Suppressor macrophage treated with lipopolysaccharide for 4 hours (primary cell): ENCODE measurements at regions not wholly inside any gene's neighbourhood (a gene's known extent, or its start where the extent isn't known, plus 50 kb on each side); places are given as distances from the start of the nearest gene placed in this dataset.

Experiments
- DNase-seq: peaks from one replicate; pipeline ENCODE4 v3.0.0-alpha.2; 2020

DNA sequence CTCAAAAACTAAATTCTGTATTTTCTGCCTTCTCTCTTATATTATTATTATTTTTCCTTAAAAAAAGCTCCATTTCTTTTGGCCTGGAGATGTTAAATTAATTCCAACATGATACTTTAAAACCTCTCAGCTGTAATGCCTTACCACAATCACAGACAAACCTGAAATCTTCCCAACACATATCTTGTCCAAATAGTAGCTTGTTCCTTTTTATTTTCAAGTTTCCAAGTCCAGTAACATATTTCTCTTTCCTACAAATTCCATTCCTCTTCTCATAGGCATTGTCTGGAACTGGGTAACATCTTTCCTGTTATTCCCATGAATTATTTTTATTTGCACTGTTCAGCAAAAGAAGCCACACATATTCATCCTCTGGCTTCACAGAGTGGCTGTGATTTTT, 137.0 kb downstream of the SLITRK6 start:
- DNase-seq = no peak

DNA sequence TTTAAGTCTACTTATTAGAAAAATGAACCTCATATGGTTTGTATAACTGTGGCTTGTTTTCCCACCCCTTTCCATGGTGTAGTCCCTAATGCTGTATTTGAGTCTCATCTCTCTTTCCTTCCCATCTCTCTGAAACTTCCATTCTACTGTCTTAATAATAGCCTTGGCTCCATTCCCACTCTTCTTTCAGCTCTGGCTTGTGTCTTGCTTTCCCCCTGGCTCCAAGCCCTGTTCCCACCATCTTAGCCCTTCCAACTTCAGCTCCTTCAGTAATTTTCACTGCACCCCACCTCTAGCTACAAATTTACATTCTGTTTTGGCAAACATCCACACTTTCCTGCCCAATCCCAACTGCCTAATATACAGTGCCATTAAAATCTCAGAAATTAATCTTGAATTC, 137.5 kb downstream of the SLITRK6 start:
- no peak for DNase-seq

- no peak for DNase-seq
Observed at GRCh38 chr13:85659493-85659892, 139.7 kb downstream of the SLITRK6 start.

- DNase-seq = no peak
Observed at GRCh38 chr13:85657942-85658341, 141.3 kb downstream of the SLITRK6 start.

DNA sequence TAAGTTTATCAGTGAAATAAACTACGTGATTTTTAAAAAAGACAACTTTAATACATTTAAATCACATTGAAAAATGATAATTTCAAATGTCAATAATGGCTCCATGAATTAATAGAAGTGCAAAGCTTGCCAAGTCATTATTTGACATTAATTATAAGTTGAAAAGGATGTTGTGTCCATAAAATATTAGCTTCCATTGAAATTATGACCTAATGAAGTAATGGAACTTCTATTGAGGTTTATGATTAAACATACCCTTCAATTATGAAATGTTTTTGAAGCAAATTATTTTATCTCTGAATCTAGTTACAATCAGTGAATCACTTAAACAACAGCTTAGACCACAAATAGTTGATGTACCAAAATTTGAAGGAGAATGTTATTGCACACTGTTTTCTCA, 144.2 kb downstream of the SLITRK6 start:
- DNase-seq = no peak

DNA sequence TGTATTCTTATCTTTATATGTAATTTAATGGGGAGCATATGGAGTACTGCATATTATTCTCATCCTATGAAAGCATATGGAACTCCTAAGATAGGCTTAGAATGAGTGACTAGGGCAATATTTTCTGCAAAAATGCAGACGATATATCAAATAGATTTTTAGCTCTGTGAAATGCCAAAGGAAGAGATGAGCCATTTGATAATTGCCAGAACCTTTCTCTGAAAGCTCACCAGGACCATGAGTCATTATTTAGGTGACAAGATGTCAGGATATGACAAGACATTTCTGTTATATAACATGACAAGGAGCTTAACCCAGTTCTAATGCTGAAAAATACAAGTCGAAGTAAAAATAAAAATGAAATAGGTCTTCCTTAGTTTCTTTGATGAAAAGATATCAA, 145.0 kb downstream of the SLITRK6 start:
- no peak for DNase-seq

DNA sequence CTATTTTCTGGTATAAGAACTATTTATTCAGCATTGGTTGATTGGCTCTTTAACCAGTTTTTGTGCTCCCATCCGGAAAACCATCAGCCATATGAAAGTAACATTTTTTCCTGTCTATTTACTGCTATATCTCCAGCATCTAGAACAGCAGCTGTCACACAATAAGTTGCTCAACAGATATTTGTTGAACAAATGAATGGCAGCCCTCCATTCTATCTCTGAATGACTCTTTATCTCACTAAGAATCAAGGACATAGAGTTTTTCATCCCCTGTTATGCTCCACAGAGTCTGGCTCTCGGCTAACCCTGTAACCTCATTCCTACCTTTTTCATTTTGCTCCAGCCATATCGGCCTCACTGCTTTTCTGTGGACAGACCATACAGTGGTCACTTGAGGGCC, 145.5 kb downstream of the SLITRK6 start:
- DNase-seq = no peak

GRCh38 chr13:85652491-85652890, 146.7 kb downstream of the SLITRK6 start:
- no peak for DNase-seq

- no peak for DNase-seq
Observed at GRCh38 chr13:85651440-85651839, 147.8 kb downstream of the SLITRK6 start.

DNA sequence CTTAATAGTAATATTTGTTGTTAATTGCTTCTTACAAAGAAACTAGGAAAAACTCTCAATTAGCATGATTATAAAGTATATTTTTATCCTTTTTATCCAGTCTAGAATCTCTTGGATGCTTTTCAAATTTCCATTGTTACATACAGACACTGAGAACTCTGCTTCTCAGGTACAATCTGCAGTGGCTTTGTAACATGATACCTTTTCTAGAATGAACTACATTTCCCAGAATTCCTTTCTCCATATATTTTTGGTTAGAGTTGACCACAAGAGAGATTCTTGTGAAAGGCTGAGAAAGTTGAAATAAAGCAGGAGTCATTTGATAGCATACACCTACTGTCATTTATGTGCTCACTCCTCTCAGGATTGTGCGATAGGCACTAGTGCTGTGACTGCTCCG, 148.6 kb downstream of the SLITRK6 start:
- no peak for DNase-seq

DNA sequence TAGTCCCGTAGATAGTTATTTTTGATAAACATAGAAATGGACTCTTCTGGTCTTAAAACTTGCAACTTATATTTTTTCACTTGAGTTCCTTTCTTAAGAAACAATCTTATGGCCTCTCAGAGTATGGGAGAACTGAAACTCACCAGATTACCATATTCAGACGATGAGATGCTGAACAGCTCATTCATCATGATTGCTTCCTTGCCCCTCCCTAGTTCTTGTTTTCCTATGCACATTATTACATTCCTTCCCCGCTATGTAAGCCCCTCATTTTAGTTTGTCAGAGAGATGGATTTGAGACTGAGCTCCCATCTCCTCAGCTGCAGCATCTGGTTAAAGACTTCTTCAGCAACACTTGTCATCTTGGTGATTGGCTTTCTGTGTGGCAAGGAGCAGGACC, 158.5 kb downstream of the SLITRK6 start:
- no peak for DNase-seq

DNA sequence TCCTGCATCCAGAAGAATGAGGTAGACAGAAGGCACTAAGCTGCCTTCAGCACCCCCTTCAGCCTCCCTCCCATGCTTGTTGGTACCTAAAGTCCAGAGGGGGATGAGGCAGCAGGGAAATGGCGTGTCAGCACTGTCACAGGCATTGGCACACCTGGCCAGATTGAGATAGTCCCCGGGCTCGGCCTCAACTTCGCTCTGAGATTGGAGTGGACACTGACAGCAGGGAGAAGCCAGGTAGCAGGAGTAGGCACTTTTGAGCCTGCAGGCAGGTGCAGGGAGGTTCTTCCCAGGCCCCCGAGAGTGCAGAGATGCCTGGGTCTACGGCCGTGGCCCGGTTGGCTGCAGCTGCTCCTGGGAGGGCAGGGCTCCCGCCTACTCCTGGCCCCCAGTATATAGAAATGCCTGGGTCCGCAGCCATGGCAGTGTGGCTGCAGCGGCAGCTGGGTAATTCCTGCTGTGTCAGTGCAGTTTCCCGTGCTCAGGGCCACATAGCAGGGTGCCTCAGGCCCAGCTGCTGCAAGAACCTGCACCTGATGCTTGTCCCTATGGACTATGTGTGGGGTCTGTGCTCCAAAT, 160.3 kb downstream of the SLITRK6 start:
- no peak for DNase-seq

DNA sequence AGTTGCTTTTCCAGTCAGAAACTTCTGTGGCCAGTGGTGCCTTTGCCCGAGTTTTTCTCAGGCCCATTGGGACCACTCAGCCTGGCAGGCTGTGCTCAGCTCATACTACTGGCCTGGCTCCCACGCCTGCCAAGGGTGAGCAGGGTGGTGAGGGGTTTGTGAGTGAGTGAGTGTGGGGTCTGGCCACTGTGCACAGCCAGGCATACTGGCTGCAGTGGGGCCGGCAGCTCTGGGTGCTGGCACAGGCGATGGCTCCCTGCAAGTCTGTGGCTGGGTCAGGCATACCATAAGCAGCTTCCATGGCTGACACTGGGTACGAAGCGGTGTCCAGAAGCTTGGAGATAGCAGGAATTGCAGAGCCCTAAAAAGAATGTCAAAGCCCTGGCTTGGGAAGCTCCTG, 161.0 kb downstream of the SLITRK6 start:
- no peak for DNase-seq

- no peak for DNase-seq
Observed at GRCh38 chr13:85632526-85633195, 166.6 kb downstream of the SLITRK6 start.

DNA sequence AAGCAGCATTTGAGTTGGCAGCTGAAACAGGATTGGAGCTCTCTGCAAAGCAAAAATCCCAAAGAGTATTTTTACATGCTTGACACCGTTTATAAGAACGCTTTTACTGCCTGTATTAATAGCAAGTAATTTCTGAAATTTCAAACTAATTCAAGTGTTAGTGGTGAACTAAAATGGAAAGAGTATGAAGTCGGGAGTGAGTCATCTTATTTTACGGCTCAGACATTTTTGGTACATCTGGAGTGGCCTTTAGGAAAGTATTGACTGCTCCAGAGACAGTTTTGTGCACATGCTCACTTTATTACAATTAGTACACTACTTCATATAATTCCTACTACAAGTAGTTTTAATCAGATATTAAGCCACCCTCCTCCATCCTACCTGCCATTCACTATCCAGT, 167.4 kb downstream of the SLITRK6 start:
- no peak for DNase-seq

GRCh38 chr13:85626603-85627002, 172.6 kb downstream of the SLITRK6 start:
- no peak for DNase-seq

DNA sequence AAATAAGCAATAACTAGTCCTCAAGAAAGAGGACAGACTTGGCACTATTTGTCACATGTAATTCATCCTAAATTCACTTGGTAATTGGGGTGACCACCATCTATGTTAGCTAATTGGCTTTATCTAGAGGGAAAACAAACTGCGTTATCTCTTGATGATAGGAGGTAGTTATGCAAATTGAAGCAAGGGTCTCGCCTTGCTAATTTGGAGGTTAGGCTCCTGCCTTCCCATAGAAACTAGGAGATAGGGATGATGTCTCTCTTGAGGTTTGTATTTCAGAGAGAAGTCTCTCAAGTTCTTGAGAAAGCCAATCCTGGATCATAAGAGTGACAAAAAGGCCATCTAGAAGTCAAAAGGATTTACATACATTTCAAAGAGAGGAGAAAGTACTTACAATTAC, 179.9 kb downstream of the SLITRK6 start:
- no peak for DNase-seq

- DNase-seq = no peak
Observed at GRCh38 chr13:85618521-85618920, 180.7 kb downstream of the SLITRK6 start.

DNA sequence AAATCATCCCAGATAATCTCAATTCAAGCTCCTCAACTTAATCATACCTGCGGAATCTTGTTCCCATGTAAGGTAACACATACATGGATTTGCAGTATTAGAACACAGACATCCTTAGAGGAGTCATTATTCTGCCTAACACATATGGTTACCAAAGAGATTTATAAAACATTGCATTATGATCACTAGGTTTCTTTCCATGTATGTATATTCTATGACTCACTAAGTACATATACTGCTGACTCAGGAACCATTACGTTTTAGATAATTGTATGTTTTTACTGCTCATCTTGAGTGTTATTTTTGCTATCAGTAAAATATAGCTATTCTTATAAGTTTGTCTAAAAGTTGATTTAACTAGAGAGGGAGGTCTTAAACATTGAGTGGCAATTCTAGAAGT, 182.9 kb downstream of the SLITRK6 start:
- no peak for DNase-seq

DNA sequence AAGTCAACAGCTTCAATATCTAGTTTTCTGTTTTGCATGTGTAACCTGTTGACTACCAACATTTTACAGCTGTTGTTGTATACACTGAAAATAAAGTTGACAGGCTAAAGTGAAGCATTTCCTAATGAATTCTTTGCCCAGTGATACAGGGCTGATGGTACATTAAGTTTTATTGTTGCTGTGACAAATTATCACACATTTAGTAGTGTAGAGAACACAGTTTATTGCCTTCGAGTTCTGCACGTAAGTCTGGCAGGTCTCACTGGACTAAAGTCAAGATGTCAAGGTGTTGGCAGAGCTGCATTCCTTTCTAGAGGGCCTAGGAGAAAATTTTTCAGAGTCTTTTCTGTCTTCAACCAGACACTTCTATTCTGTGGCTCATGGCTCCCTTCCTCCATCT, 184.2 kb downstream of the SLITRK6 start:
- no peak for DNase-seq

- DNase-seq = no peak
Observed at GRCh38 chr13:85610024-85610423, 189.2 kb downstream of the SLITRK6 start.

GRCh38 chr13:85608255-85608829, 190.9 kb downstream of the SLITRK6 start:
- DNase-seq = no peak

DNA sequence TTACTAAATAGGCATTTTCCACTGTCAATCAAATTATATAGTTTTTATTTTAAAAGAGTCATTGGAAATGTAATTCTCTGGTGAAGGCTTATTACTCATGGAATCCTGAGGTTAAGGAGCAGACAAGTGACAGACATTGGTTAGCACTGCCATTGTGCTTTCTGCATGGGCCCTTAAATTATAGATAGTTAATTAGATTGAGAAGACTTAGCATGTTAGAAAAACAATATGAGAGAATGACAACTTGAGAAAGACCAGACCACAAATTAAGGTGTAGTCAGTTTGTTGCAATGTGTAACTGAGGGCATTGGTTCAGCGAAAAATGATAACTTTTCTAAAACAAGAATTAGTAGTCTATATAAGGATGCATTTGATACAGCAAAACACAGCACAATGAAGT, 195.5 kb downstream of the SLITRK6 start:
- no peak for DNase-seq

GRCh38 chr13:85601526-85601925, 197.7 kb downstream of the SLITRK6 start:
- DNase-seq = no peak
